HepG2 (cell line): ENCODE measurements at regions not wholly inside any gene's neighbourhood (a gene's known extent, or its start where the extent isn't known, plus 50 kb on each side); places are given as distances from the start of the nearest gene placed in this dataset.

Source experiments
- ATAC-seq: fragments of 200-7000 bp; cut with Tn5 transposase; 3 replicates; pipeline ENCODE4 v1.9.1; 2020; ENCODE audit warnings: mild to moderate bottlenecking, moderate library complexity
- BruUV-seq: library from RNA; stranded (reverse); fragments of 400-500 nt; replicated peaks from 2 replicates; lab custom pipeline; 2021; lab: Mats Ljungman, UMichigan
- CTCF ChIA-PET: fragments of 300-600 bp; formaldehyde crosslinking; extraction: SDS; loops from one replicate; lab custom pipeline; 2021; ENCODE audit warnings: low total read pairs, inconsistent platforms, low intra/inter-chr PET ratio; lab: Yijun Ruan, JAX
- POLR2A ChIA-PET: fragments of 350-600 bp; sonication (Branson Sonifier 250); formaldehyde crosslinking; loops from one replicate; lab custom pipeline; 2020; ENCODE audit warnings: antibody characterized with exemption, inconsistent platforms; lab: Yijun Ruan, JAX
- DNase-seq: peaks from one replicate; pipeline ENCODE4 v3.0.0-alpha.2; 2015; ENCODE audit warnings: low spot score
- FAIRE-seq: peaks from 3 replicates; lab custom pipeline; 2011; peaks lifted over from hg19 to GRCh38; lab: Jason Lieb, UNC
- H2AFZ ChIP-seq: one replicate; pipeline ENCODE4 v1.6.1; 2011; ENCODE audit warnings: low read length, inconsistent platforms
- H3K27ac ChIP-seq: fragments of 300-600 bp; 3 replicates; pipeline ENCODE4 v1.8.0; 2011; ENCODE audit warnings: mixed run types, mild to moderate bottlenecking, mixed read lengths, low read length, inconsistent platforms; ENCODE audit not compliant: insufficient read depth; ENCODE audit errors: extremely low read length
- H3K27me3 ChIP-seq, 2 experiments: fragments of 200-600 bp in 1 of 2; 2 replicates in 1 of 2; 3 replicates in 1 of 2; pipeline versions ENCODE4 v1.6.0 to v1.8.0; 2011; ENCODE audit warnings: low read length in 2 of 2, mild to moderate bottlenecking in 2 of 2, moderate library complexity in 2 of 2, inconsistent platforms in 1 of 2; ENCODE audit not compliant: insufficient read depth in 2 of 2, control insufficient read depth in 1 of 2
- H3K36me3 ChIP-seq, 2 experiments: fragments of 200-600 bp in 1 of 2; replicated peaks in 1 of 2; 2 replicates in 1 of 2; 3 replicates in 1 of 2; pipeline versions ENCODE4 v1.5.1 to v1.8.0; 2011; ENCODE audit warnings: low read length in 2 of 2, inconsistent platforms in 1 of 2; ENCODE audit not compliant: insufficient read depth in 2 of 2, control insufficient read depth in 1 of 2
- H3K4me1 ChIP-seq: 2 replicates; pipeline ENCODE4 v1.5.1; 2012; ENCODE audit warnings: low read length, inconsistent platforms; ENCODE audit not compliant: insufficient read depth
- H3K4me2 ChIP-seq: 2 replicates; pipeline ENCODE4 v1.6.0; 2011; ENCODE audit warnings: low read depth, low read length, inconsistent platforms
- H3K4me3 ChIP-seq, 3 experiments: fragments of 200-600 bp in 1 of 3; sonication (generic), shearing (Covaris generic) in 1 of 3; replicated peaks in 1 of 3; 2 replicates each; pipeline ENCODE4 v1.5.1; 2011 to 2016; ENCODE audit warnings: low read length in 3 of 3, inconsistent platforms in 2 of 3, low read depth in 2 of 3, mild to moderate bottlenecking in 2 of 3, control low read depth in 1 of 3, mixed read lengths in 1 of 3; ENCODE audit not compliant: insufficient read depth in 1 of 3
- H3K79me2 ChIP-seq: one replicate; pipeline ENCODE4 v1.6.1; 2011; ENCODE audit warnings: low read length, inconsistent platforms; ENCODE audit not compliant: insufficient read depth
- H3K9ac ChIP-seq: 2 replicates; pipeline ENCODE4 v1.6.0; 2011; ENCODE audit warnings: mild to moderate bottlenecking, low read depth, low read length, inconsistent platforms; ENCODE audit not compliant: insufficient read depth
- H3K9me3 ChIP-seq: 2 replicates; pipeline ENCODE4 v1.5.1; 2012; ENCODE audit warnings: mild to moderate bottlenecking, low read length
- H4K20me1 ChIP-seq: 2 replicates; pipeline ENCODE4 v1.6.0; 2011; ENCODE audit warnings: inconsistent platforms, mild to moderate bottlenecking, low read length, moderate library complexity; ENCODE audit not compliant: insufficient read depth
- BCL3 ChIP-seq: sonication (generic); formaldehyde crosslinking; IDR thresholded peaks from 2 replicates; pipeline ENCODE4 v1.5.1; 2020; ENCODE audit warnings: mild to moderate bottlenecking, missing genetic modification reagents, moderate library complexity
- NPAS2 ChIP-seq: sonication (generic); formaldehyde crosslinking; IDR thresholded peaks from 2 replicates; pipeline ENCODE4 v1.8.0; 2022; ENCODE audit warnings: mild to moderate bottlenecking, missing genetic modification reagents, borderline replicate concordance
- ZBTB7A ChIP-seq: sonication (generic); formaldehyde crosslinking; IDR thresholded peaks from 2 replicates; pipeline ENCODE4 v1.8.0; 2022; ENCODE audit warnings: mild to moderate bottlenecking, missing genetic modification reagents
- ZNF264 ChIP-seq: sonication (generic); formaldehyde crosslinking; IDR thresholded peaks from 2 replicates; pipeline ENCODE4 v1.4.0; 2020; ENCODE audit warnings: missing genetic modification reagents
- WGBS: methylation state at CpG from one replicate; pipeline ENCODE4 v1.1.6; 2017; ENCODE audit warnings: low lambda C conversion rate; 5-methylcytosine and 5-hydroxymethylcytosine counted together
- in situ Hi-C: cut with HindIII; loops from 2 replicates; pipeline ENCODE4 v1.10.0; 2017; ENCODE audit warnings: low pct_unique_long_range_greater_than_20kb; ENCODE audit not compliant: extremely low pct_ligation_motif_present
- intact Hi-C: fragments of 100-400 bp; cut with micrococcal nuclease; formaldehyde crosslinking; loops from one replicate; pipeline ENCODE4 v1.10.0; 2022; ENCODE audit not compliant: unreplicated experiment
- TF ChIP-seq, protein P1 (sequence below): sonication (generic); formaldehyde crosslinking; IDR thresholded peaks from 2 replicates; pipeline ENCODE4 v1.4.0; 2020; ENCODE audit warnings: missing genetic modification reagents

- Histone ChIP-seq H3K36me3 (no peaks in the 10 kb centered on the region), H3K4me2 (no peak overlapping the region), H3K27me3 (no peaks in the 10 kb centered on the region), H2AFZ (no peak overlapping the region), H4K20me1 (no peaks in the 10 kb centered on the region), H3K27ac (no peak overlapping the region), H3K4me3 (no peak overlapping the region), H3K4me1 (no peaks in the 10 kb centered on the region), H3K9ac (no peak overlapping the region), H3K79me2 (no peaks in the 10 kb centered on the region), H3K9me3 (no peaks in the 10 kb centered on the region)
- CTCF ChIA-PET: no interaction called here
- BruUV-seq: no TSS peak
- no peak for FAIRE-seq
- intact Hi-C loops: no loop called here
- DNase-seq: no peak
- in situ Hi-C loops: no loop called here
- POLR2A ChIA-PET: no interaction called here
- 28% methylated on average over 2 of the region's 2 CpGs for WGBS
- no peak for ATAC-seq
- TF ChIP-seq BCL3 (CRISPR knock-in tag): no peak
- TF ChIP-seq, protein P1, sequence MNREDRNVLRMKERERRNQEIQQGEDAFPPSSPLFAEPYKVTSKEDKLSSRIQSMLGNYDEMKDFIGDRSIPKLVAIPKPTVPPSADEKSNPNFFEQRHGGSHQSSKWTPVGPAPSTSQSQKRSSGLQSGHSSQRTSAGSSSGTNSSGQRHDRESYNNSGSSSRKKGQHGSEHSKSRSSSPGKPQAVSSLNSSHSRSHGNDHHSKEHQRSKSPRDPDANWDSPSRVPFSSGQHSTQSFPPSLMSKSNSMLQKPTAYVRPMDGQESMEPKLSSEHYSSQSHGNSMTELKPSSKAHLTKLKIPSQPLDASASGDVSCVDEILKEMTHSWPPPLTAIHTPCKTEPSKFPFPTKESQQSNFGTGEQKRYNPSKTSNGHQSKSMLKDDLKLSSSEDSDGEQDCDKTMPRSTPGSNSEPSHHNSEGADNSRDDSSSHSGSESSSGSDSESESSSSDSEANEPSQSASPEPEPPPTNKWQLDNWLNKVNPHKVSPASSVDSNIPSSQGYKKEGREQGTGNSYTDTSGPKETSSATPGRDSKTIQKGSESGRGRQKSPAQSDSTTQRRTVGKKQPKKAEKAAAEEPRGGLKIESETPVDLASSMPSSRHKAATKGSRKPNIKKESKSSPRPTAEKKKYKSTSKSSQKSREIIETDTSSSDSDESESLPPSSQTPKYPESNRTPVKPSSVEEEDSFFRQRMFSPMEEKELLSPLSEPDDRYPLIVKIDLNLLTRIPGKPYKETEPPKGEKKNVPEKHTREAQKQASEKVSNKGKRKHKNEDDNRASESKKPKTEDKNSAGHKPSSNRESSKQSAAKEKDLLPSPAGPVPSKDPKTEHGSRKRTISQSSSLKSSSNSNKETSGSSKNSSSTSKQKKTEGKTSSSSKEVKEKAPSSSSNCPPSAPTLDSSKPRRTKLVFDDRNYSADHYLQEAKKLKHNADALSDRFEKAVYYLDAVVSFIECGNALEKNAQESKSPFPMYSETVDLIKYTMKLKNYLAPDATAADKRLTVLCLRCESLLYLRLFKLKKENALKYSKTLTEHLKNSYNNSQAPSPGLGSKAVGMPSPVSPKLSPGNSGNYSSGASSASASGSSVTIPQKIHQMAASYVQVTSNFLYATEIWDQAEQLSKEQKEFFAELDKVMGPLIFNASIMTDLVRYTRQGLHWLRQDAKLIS (CRISPR knock-in tag): no peak
- TF ChIP-seq ZNF264 (CRISPR knock-in tag): no peak
- TF ChIP-seq ZBTB7A (CRISPR knock-in tag): no peak
- TF ChIP-seq NPAS2 (CRISPR knock-in tag): no peak
Measured at GRCh38 chr5:51018423-51018822, 352.0 kb downstream of the PARP8 start.
